DLD1 (cell line): ENCODE measurements at regions not wholly inside any gene's neighbourhood (a gene's known extent, or its start where the extent isn't known, plus 50 kb on each side); places are given as distances from the start of the nearest gene placed in this dataset.
"Not testable (repeated sequence)": the region's sequence is repeated elsewhere in the genome, so short reads cannot be mapped to it uniquely, and the experiment has no call there.

Source experiments
- in situ Hi-C: cut with HindIII; loops from 2 replicates; pipeline ENCODE4 v1.10.0; 2017; ENCODE audit warnings: low sequenced_read_pairs

GRCh38 chr5:89878140-89879132 lies 531.1 kb downstream of the CETN3 start:
- in situ Hi-C loops = no loop called here

GRCh38 chr5:89871906-89872305 lies 537.6 kb downstream of the CETN3 start:
- in situ Hi-C loops = no loop called here

GRCh38 chr5:89869346-89869745 lies 540.2 kb downstream of the CETN3 start:
- in situ Hi-C loops = no loop called here

- in situ Hi-C loops = no loop called here
These were observed 543.1 kb downstream of the CETN3 start for GRCh38 chr5:89866410-89866809.

GRCh38 chr5:89864941-89865340 lies 544.6 kb downstream of the CETN3 start:
- in situ Hi-C loops = no loop called here

- in situ Hi-C loops = no loop called here
These were observed 551.8 kb downstream of the CETN3 start for GRCh38 chr5:89857790-89858189.

- in situ Hi-C loops = no loop called here
These were observed 554.1 kb downstream of the CETN3 start for GRCh38 chr5:89855417-89855816.

GRCh38 chr5:89851911-89852310 lies 557.6 kb downstream of the CETN3 start:
- in situ Hi-C loops = no loop called here

- in situ Hi-C loops = no loop called here
These were observed 559.1 kb downstream of the CETN3 start for GRCh38 chr5:89850513-89850865.

- in situ Hi-C loops = no loop called here
These were observed 559.6 kb downstream of the CETN3 start for GRCh38 chr5:89849830-89850512.

GRCh38 chr5:89847743-89848142 lies 561.8 kb downstream of the CETN3 start:
- in situ Hi-C loops = no loop called here

- in situ Hi-C loops = no loop called here
These were observed 565.0 kb downstream of the CETN3 start for GRCh38 chr5:89844548-89844947.

- in situ Hi-C loops = no loop called here
These were observed 567.0 kb downstream of the CETN3 start for GRCh38 chr5:89842531-89842930.

- in situ Hi-C loops = no loop called here
These were observed 568.6 kb downstream of the CETN3 start for GRCh38 chr5:89840906-89841305.

GRCh38 chr5:89830691-89831090 lies 578.9 kb downstream of the CETN3 start:
- in situ Hi-C loops = no loop called here

GRCh38 chr5:89827960-89828359 lies 581.6 kb downstream of the CETN3 start:
- in situ Hi-C loops = no loop called here

- in situ Hi-C loops = no loop called here
These were observed 582.2 kb downstream of the CETN3 start for GRCh38 chr5:89827359-89827758.

- in situ Hi-C loops = no loop called here
These were observed 582.6 kb downstream of the CETN3 start for GRCh38 chr5:89826938-89827337.

- in situ Hi-C loops = no loop called here
These were observed 586.5 kb downstream of the CETN3 start for GRCh38 chr5:89823046-89823445.

- in situ Hi-C loops = no loop called here
These were observed 591.7 kb downstream of the CETN3 start for GRCh38 chr5:89817841-89818240.

GRCh38 chr5:89816038-89816437 lies 593.5 kb downstream of the CETN3 start:
- in situ Hi-C loops = no loop called here

GRCh38 chr5:89800735-89801134 lies 608.8 kb downstream of the CETN3 start:
- in situ Hi-C loops = not testable (repeated sequence)
